WTC11 (cell line): ENCODE measurements at regions not wholly inside any gene's neighbourhood (a gene's known extent, or its start where the extent isn't known, plus 50 kb on each side); places are given as distances from the start of the nearest gene placed in this dataset.

ENCODE experiments used
- ATAC-seq: fragments of 200-7000 bp; cut with Tn5 transposase; 2 replicates; pipeline ENCODE4 v1.10.0; 2021; ENCODE audit warnings: mild to moderate bottlenecking, moderate library complexity
- CTCF ChIA-PET: fragments of 300-600 bp; sonication (Branson Sonifier 250); formaldehyde crosslinking; loops from one replicate; lab custom pipeline; 2021; ENCODE audit warnings: antibody characterized with exemption; lab: Charles Lee
- POLR2A ChIA-PET: fragments of 350-600 bp; sonication (Branson Sonifier 250); formaldehyde crosslinking; loops from one replicate; lab custom pipeline; 2021; ENCODE audit warnings: antibody characterized with exemption; lab: Charles Lee
- DNase-seq: peaks from one replicate; pipeline ENCODE4 v3.0.0; 2021; ENCODE audit warnings: low spot score
- H3K27ac Mint-ChIP-seq: 2 replicates; pipeline ENCODE4 v1.8.0; 2021; ENCODE audit warnings: mixed read lengths
- H3K27me3 Mint-ChIP-seq: 2 replicates; pipeline ENCODE4 v1.8.0; 2021; ENCODE audit warnings: low read depth, mild to moderate bottlenecking, moderate library complexity, mixed read lengths
- H3K36me3 Mint-ChIP-seq: 2 replicates; pipeline ENCODE4 v1.8.0; 2021; ENCODE audit warnings: mixed read lengths
- H3K4me1 Mint-ChIP-seq: 2 replicates; pipeline ENCODE4 v1.8.0; 2022; ENCODE audit warnings: mixed read lengths
- H3K4me3 Mint-ChIP-seq: 2 replicates; pipeline ENCODE4 v1.8.0; 2021; ENCODE audit warnings: mild to moderate bottlenecking, moderate library complexity, mixed read lengths
- H3K9me3 Mint-ChIP-seq: 2 replicates; pipeline ENCODE4 v1.8.0; 2021; ENCODE audit warnings: mixed read lengths
- ATF2 ChIP-seq: sonication (generic); formaldehyde crosslinking; IDR thresholded peaks from 2 replicates; pipeline ENCODE4 v1.8.1; 2022; ENCODE audit warnings: low read depth, missing genetic modification reagents, borderline replicate concordance
- CBFB ChIP-seq: sonication (generic); formaldehyde crosslinking; IDR thresholded peaks from 2 replicates; pipeline ENCODE4 v1.8.1; 2022; ENCODE audit warnings: mild to moderate bottlenecking, low read depth, missing genetic modification reagents
- CDX4 ChIP-seq: fragments of 250-450 bp; sonication (Bioruptor Pico); IDR thresholded peaks from 2 replicates; pipeline ENCODE4 v1.9.0; 2021; ENCODE audit warnings: moderate library complexity, mild to moderate bottlenecking, inconsistent platforms, borderline replicate concordance
- CREB1 ChIP-seq: sonication (generic); formaldehyde crosslinking; IDR thresholded peaks from 2 replicates; pipeline ENCODE4 v1.8.0; 2023; ENCODE audit warnings: mild to moderate bottlenecking, missing genetic modification reagents
- E2F4 ChIP-seq: sonication (generic); formaldehyde crosslinking; IDR thresholded peaks from 2 replicates; pipeline ENCODE4 v1.8.1; 2022; ENCODE audit warnings: low read depth, mild to moderate bottlenecking, moderate library complexity, missing genetic modification reagents, borderline replicate concordance
- EMX1 ChIP-seq: fragments of 250-450 bp; sonication (Bioruptor Pico); IDR thresholded peaks from 2 replicates; pipeline ENCODE4 v1.8.0; 2021; ENCODE audit warnings: mild to moderate bottlenecking
- ERG ChIP-seq: fragments of 250-450 bp; sonication (Bioruptor Pico); IDR thresholded peaks from 2 replicates; pipeline ENCODE4 v1.8.0; 2021; ENCODE audit warnings: mild to moderate bottlenecking
- FOXK1 ChIP-seq: sonication (generic); formaldehyde crosslinking; IDR thresholded peaks from 2 replicates; pipeline ENCODE4 v1.8.0; 2022; ENCODE audit warnings: mild to moderate bottlenecking, moderate library complexity, missing genetic modification reagents
- FOXP1 ChIP-seq: sonication (generic); formaldehyde crosslinking; IDR thresholded peaks from 2 replicates; pipeline ENCODE4 v1.8.0; 2022; ENCODE audit warnings: missing genetic modification reagents, mild to moderate bottlenecking, moderate library complexity, borderline replicate concordance
- FOXP4 ChIP-seq: sonication (generic); formaldehyde crosslinking; IDR thresholded peaks from 2 replicates; pipeline ENCODE4 v1.8.0; 2022; ENCODE audit warnings: mild to moderate bottlenecking, missing genetic modification reagents
- GABPB1 ChIP-seq: sonication (generic); formaldehyde crosslinking; IDR thresholded peaks from 2 replicates; pipeline ENCODE4 v1.8.1; 2023; ENCODE audit warnings: mild to moderate bottlenecking, missing genetic modification reagents
- HMGA2 ChIP-seq: fragments of 250-450 bp; sonication (Bioruptor Pico); IDR thresholded peaks from 2 replicates; pipeline ENCODE4 v1.4.0; 2021; ENCODE audit warnings: mild to moderate bottlenecking, moderate library complexity
- IRF2 ChIP-seq: sonication (generic); formaldehyde crosslinking; IDR thresholded peaks from 2 replicates; pipeline ENCODE4 v1.8.0; 2022; ENCODE audit warnings: low read depth, missing genetic modification reagents, borderline replicate concordance
- OVOL2 ChIP-seq: fragments of 250-450 bp; sonication (Bioruptor Pico); IDR thresholded peaks from 2 replicates; pipeline ENCODE4 v1.9.0; 2021; ENCODE audit warnings: mild to moderate bottlenecking, borderline replicate concordance
- SMAD3 ChIP-seq: sonication (generic); formaldehyde crosslinking; IDR thresholded peaks from 2 replicates; pipeline ENCODE4 v1.8.0; 2022; ENCODE audit warnings: missing genetic modification reagents, mild to moderate bottlenecking, borderline replicate concordance
- ZNF281 ChIP-seq: sonication (generic); formaldehyde crosslinking; IDR thresholded peaks from 2 replicates; pipeline ENCODE4 v1.8.0; 2023; ENCODE audit warnings: mild to moderate bottlenecking, missing genetic modification reagents
- ZNF425 ChIP-seq: fragments of 250-450 bp; sonication (Bioruptor Pico); conservative IDR thresholded peaks from 2 replicates; pipeline ENCODE4 v1.9.0; 2021; ENCODE audit warnings: mild to moderate bottlenecking

- H3K4me3 Mint-ChIP-seq: no peak overlapping the region
- peaks cover 8% of the 10 kb centered on the region for H3K36me3 Mint-ChIP-seq
- ChIA-PET CTCF (no interaction called here), POLR2A (no interaction called here)
- peaks cover 16% of the 10 kb centered on the region for H3K9me3 Mint-ChIP-seq
- DNase-seq (no peak), ATAC-seq (no peak)
- H3K27ac Mint-ChIP-seq: no peak overlapping the region
- H3K27me3 Mint-ChIP-seq: no peaks in the 10 kb centered on the region
- TF ChIP-seq GABPB1 (CRISPR knock-in tag) (no peak), CREB1 (CRISPR knock-in tag) (no peak), EMX1 (no peak), E2F4 (no peak), ERG (no peak), ZNF281 (CRISPR knock-in tag) (no peak), ATF2 (CRISPR knock-in tag) (no peak), FOXP4 (CRISPR knock-in tag) (no peak), CDX4 (no peak), FOXK1 (CRISPR knock-in tag) (no peak), SMAD3 (no peak), FOXP1 (CRISPR knock-in tag) (no peak), CBFB (CRISPR knock-in tag) (no peak), ZNF425 (CRISPR knock-in tag) (no peak), IRF2 (CRISPR knock-in tag) (no peak), HMGA2 (no peak), OVOL2 (CRISPR knock-in tag) (no peak)
- H3K4me1 Mint-ChIP-seq: peaks cover 25% of the 10 kb centered on the region
Measured at GRCh38 chr2:150127346-150127990, 360.0 kb downstream of the RND3 start.
